NCI-H1436 (cell line): ENCODE measurements at regions not wholly inside any gene's neighbourhood (a gene's known extent, or its start where the extent isn't known, plus 50 kb on each side); places are given as distances from the start of the nearest gene placed in this dataset.
"Not testable (repeated sequence)": the region's sequence is repeated elsewhere in the genome, so short reads cannot be mapped to it uniquely, and the experiment has no call there.

Source experiments
- DNase-seq: peaks from one replicate; lab custom pipeline; 2025; lab: John Stamatoyannopoulos, UW

DNA sequence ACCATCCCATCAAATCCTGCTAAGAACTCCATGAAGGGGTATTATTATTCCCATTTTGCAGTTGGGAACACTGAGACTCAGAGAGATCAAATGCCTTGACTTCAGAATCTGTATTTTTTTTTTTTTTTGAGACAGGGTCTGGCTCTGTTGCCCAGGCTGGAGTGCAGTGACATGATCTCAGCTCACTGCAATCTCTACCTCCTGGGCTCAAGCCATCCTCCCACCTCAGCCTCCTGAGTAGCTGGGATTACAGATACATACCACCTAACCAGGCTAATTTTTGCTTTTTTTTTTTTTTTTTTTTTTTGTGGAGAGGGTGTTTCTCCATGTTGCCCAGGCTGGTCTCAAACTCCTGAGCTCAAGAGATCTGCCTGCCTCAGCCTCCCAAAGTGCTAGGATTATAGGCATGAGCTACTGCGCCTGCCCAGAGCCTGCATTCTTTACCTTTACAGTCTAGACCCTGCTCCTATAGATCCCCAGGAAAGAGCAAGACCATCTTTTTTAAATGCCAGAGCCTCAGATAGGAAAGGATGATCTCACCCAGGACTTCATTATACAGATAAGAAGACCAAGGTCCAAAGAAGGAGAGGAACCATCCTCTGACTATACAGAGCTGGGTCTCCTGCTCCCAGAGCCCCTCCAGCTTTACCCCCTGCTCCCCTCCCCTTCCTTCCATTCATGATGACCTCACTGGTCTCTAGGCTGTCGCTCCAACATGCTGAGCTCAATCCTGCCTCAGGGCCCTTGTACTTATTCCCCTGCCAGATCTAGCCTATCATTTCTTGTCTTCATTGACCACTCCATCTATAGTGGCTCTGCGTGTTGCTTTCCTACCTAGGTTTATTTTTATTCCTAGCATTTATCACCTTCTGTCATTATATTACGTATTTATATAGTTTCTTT lies 138.6 kb downstream of the CEBPB start:
- no peak for DNase-seq

DNA sequence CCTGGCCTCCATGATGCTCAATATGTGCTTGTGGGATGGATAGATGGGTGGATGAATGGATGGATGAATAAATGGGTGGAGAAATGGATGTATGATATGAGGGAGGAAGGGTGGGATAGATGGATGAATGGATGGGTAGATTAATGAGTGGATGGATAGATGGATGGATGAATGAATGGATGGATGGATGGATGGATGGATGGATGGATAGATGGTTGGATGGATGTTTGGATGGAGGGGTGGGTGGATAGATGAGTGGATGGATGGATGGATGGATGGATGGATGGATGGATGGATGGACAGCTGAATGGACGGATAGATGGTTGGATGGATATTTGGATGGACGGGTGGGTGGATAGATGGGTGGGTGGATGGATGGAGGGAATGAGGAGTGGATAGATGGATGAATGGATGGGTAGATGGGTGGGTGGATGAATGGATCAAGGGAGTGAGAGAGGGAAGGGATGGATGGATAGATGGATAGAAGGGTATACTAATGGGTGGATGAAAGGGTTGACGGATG lies 139.4 kb downstream of the CEBPB start:
- no peak for DNase-seq

DNA sequence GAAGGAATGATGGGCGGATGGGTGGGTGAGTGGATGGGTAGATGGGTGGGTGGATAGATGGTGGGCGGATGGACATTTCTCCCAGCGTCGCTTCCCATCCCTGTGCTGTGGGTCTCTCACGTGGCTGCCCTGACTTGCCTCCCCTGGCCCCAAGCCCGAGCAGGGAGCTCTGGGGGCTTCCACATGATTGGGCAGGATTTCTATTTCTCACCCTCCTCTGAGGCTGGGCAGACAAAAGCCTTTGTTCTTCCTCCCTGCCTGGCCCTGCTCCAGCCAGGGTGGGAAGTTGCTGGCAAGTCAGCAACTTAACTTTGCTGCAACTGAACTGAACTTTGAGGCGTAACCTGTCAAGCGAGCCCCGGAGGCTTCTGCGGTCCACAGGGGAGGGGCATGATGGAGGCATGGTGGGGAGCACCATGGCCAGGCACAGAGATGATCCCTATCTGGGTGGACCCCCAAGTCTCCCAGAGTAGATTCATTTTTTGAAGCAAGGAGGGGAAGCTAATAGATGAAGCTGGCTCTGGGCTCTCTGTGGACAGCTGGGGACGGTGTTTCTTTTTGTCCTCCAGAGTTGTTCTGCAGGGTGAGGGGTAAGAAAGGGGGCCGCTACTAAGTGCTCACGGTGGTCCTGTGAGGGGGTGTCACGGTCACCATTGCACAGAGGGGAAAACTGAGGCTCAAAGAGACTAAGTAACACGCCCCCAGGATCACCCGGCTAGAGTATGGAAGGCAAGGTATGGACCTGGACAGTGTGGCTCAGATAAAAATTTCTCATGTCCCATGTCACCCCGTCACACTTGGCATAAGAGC lies 140.1 kb downstream of the CEBPB start:
- no peak for DNase-seq

DNA sequence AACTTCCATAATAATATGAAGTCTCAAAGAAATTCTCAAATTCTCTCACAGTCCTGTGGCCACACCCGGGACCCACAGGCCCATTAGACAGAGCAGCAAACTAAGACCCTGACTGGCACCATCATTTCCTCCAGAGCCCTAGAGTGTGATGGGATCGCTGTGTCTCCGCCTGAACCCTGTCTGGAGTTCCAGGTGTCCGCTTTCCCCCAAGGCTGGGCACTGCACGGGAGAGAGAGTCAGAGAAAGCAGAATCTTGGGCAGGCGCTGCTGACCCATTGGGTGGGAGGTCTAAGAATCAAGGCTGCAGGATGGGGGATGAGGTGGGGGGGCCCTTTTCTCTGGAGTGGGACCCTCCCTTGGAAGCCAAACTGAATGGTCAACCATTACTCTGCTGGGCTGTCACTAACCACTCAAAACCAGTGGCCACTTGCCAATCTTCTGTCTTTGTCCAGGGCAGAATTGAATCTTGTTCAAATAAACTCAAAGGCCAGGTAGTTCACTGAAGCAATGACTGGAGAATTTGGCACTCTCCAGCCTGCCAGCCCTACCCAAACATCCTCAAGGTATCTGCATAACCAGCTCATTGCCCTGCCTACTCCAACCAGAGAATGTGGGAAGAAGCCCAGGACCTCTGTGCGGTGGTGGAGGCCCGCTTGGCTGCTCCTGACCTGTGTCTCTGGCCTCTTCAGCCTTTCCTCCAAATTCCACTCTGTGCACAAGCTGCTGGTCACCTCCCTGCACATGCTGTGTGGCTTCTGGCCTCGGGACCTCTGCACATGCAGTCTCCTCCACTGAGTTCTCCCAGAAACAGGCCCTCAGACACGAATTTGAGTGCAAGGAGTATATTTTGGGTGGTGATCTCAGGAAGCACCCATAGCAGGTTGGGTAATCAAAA lies 141.1 kb downstream of the CEBPB start:
- no peak for DNase-seq

DNA sequence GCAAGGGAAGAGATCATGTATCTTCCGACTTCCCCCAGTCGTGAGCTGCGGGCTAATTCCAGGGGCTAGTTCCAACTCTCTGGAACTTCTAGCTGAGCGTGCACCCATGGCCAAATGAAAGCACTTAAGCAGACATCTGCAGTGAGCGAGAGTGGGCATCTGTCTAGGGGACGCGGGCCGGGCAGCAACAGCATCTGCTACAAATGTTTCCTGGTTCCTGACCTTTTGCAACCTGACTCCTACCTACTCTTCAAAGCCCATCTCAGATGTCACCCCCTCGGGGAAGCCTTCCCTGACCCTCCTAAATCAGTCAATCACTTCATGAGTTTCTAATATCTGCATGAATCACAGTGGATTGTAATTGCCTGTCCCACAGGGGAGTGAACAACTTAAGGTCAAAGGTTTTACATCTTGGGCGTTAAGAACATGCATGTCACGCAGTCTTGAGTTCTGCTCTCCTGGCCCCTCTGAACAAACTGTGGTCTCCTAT lies 141.9 kb downstream of the CEBPB start:
- no peak for DNase-seq

DNA sequence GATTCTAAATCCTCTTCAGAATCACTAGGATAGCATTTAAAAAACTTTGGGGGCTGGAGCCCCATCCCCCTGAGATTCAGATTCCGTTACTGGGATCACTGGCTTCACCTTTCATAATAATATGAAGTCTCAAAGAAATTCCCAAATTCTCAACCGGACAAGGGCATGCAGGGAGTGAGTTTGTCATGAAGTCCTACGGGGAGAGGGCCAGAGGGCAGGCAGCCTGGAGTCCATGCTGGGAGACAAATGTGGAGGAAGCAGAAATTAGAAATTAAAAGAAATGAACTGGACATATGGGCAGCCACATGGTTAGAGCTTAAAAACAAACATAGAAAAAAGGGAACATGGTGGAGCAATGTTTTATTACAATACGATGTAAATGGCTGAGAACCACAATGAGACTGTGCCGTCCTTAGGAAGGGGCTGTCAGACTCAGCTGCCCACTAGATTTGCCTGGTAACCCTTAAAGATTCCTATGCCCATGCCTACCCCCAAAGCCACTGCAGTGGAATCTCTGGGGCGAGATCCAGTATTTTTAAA lies 142.6 kb downstream of the CEBPB start:
- DNase-seq = no peak

DNA sequence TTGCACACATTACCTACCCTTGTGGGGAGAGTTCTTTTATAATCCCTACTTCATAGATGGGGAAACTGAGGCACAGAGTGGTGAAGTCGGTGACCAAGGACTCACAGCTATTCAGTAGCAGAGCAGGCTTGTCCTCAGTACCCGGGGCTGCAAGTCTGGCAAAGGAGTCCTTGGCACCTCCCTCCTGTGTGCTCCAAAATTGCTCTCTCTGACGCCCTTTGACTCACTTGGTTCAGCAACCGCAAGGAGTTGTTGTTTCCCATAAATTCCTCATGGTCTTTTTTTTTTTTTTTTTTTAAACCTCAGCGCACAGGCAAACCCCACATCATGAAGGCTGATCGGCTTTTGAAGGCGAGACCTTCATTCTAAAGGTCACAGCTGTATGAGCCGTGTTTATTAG lies 143.2 kb downstream of the CEBPB start:
- DNase-seq = no peak

DNA sequence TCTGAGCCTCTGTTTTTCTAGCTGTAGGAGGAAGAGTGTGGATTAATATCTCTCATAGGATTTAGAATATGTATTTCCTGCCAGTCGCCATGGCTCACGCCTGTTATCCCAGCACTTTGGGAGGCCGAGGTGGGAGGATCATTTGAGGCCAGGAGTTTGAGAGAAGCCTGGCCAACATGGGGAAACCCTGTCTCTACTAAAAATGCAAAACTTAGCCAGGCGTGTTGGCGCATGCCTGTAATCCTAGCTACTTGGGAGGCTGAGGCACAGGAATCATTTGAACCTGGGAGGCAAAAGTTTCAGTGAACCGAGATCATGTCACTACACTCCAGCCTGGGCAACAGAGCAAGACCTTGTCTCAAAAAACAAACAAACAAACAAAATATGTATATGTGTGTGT lies 143.9 kb downstream of the CEBPB start:
- not testable (repeated sequence) for DNase-seq

DNA sequence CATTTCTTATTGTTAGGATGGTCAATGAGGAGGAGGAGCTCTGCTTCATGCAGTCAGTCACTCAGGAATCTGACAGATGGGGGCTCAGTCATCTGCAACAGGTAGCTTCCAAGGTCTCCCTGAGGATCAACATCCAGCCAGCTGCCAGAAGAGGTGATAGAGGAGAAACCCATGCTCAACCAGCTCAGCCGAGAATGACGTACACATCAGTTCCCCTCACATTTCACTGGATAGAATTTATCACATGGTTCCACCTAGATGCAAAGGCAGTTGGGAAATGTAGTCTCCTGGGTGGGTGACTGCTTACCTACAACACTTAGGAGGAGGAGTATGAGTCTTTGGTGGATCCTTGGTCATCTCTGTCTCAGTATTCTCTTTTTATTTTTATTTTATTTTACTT lies 144.5 kb downstream of the CEBPB start:
- DNase-seq = peak; percentile 28

DNA sequence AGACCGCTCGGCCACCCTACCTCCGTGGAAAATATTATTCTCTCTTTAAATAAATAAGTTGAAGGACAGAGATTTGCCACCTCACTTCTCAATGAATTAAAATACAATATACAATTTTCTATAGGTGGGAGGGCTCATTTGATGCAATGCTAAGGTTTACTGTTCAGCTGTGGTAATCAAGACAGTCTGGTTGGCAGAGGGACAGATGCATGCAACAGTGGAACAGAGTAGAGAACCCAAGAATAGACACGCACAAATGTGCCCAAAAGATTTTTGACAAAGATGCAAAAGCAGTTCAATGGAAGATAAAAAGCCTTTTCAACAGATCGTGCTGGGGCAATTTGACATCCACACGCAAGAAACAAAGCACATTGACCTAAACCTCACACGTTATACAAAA lies 145.2 kb downstream of the CEBPB start:
- no peak for DNase-seq

DNA sequence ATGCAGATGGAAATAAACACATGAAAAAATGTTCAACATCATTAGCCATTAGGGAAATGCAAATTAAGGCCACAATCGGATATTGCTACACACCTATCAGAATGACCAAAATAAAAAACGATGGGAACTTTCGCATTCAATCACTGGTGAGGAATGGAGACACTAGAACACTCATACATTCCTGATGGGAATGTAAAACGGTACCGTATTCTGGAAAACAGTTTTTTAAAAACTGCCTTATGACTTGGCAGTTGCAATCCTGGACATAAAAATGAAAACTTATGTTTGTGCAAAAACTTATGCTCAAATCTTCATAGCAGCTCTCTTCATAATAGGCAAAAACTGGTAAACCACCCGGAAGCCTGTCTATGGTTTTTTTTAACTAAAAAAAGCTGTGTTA lies 146.0 kb downstream of the CEBPB start:
- DNase-seq = no peak

DNA sequence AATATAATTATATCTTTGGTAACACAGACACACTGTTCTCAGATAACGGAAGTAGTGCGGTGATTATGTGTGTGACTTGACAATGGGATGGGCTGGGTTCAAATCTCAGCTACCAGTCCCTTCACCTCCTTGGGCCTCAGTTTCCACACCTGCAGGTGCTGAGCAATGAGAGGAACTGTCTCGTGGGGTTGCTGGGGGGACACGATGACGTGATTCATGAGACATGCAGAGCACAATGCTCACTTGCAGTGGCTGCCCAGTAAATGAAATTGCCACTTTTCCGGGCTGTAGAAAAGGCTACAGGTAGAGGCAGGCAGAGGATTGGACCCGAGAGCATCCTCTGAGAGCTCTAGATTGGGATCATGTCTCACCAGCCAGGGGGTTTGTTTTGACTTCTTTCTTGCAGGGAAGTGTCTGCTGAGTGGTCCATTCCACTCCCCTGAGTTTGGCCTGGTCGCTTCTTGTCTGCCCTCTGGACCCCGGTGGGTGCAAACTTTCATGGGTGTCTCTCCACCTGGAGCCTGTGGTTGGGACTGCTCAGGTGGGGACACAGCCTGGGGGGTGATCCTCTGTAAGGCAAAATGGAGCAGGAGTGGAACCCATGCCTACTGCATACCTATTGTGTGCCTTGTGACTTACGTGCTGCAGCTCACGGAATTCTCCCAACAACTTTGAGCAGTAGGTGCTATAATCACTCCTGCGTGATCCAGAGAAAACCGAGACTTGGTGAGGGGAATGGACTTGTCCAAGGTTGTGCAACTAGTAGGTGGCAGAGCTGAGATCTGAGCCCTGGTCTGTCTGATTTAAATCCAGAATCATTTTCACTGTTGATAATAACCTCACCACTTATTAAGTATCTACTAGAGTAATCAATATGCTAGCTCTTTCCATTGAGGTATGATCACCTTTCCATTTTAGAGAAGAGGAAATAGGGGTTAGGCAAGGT lies 147.2 kb downstream of the CEBPB start:
- no peak for DNase-seq

DNA sequence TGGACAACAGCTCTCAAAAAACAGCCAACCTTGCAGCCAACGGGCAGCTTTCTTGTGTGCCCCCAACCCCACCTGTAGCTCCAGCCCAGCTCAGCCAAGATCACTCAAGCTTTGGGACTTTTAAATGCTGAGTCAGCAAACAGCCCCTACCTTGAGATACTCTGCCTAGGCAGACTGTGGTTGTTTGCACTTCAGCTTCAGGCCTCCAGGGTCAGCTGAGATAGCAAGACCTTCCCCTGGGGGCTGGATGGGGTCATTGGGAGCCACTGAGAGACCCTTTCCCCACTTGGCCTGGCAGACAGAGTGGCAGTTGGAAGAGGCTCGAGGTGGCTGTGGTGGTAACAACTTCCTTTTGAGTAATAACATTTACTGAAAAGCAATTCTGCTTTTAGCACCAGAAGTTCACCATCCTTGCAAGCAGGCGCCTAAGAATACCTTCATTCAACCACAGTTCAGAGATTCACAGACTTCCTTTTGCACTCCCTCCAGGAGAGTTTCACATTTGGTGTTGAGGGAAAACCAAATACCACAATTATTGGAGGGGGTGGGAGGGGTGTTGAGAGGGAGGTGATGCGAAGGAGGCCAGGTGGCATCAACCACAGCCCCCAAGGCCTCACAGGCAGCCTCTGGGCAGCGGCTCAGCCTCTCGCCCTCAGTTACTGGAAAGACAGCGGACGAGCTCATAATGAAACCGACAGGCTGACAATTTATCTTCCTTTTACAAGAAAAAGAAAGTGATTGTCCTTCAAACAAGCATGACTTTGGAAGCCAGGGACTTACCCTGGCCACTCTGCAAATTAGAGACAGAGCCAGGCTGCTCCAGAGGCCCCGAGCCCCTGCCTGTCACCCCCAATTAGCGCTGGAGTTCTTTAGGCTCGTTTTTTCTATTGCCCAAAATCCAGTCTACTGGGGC lies 148.1 kb downstream of the CEBPB start:
- no peak for DNase-seq

DNA sequence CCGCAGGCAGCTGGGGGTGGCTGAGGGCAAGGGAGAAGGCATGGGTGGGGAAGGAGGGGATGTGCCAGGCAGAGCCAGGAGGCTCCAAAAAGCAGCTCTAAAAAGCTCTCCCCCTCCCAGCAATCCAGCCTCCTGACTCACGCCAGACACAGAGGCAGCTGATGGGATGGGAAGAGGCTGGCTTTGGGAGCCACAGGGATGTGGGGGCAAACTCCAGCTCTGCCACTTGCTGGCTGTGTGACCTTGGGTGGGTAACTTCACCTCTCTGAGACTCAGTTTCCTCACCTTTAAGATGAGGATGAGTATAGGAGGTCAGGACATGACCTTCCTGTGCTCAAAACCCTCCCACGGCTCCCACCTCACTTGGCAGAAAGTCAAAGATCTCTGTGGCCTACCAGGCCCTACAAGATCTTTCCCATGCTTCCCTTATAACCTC lies 148.9 kb downstream of the CEBPB start:
- no peak for DNase-seq

DNA sequence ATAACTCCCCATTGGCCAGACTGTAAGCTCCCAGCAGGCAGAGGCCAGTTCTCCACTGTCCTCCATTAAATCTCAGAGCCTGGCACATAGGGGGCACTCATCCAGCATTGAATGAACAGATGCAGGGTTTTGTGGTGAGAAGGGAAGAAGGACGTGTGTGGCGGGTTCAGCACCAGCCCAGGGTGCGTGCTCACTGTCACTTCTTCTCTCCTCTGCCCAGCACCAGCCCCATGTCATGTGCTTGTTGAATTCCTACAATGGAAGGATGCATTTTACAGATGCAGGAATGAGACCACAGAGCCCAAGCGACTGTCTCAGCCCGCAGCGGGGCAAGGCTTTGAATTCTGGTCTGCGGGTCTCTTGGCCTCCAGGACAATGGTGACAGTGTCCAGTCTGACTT lies 149.9 kb downstream of the CEBPB start:
- DNase-seq = no peak

DNA sequence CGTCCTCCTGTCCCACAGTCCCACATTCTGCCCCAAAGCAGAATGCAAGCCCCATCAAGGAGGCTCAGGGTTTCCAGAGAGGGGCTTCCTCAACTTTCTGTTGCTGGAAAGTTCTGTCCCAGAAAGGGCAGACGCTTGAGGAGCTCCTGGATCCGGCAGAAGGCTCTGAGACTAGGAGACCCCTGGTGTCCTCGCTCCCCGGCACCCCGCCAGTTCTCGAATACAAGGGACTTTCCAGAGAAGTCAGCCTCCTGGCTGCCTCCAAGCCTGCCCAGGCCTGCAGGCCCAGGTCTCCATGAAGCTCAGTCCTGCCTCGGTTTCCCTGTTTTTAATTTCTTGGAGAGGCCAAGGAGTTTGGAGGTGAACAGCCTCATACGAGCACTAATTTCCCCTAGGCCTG lies 150.4 kb downstream of the CEBPB start:
- DNase-seq = no peak

DNA sequence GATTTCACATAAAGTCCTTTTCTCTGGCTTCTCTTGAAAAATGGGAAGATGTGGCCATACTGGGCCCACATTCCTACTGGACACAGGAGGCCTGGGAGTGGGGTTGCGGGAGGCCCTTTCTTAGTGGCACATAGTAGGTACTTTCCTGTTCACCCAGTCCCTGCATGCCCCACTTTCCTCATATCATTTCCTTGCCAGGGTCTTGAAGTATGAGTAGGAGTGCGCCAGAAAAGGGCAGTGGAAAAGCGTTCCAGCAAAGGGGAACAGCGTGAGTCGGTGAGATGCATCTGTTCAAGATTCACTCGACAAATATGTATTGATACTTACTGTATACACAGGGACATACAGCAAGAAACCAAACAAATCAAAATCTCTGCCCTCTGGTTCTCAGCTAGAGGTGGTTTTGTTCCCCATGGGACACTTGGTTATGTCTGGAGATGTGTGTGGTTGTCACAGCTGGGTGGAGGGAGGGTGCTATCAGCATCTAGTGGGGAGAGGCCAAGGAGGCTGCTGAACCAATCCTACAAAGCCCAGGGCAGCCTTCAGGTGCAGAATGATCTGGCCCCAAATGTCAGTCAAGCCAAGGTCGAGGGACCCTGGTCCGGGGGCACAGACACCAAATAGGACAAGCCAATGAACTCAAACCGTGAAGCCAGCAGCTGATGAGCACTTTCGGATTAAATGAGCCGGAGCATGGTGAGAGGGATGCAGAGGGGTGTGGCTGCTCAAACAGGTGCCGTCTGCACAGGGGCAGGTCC lies 151.4 kb downstream of the CEBPB start:
- peak; percentile 10 for DNase-seq

DNA sequence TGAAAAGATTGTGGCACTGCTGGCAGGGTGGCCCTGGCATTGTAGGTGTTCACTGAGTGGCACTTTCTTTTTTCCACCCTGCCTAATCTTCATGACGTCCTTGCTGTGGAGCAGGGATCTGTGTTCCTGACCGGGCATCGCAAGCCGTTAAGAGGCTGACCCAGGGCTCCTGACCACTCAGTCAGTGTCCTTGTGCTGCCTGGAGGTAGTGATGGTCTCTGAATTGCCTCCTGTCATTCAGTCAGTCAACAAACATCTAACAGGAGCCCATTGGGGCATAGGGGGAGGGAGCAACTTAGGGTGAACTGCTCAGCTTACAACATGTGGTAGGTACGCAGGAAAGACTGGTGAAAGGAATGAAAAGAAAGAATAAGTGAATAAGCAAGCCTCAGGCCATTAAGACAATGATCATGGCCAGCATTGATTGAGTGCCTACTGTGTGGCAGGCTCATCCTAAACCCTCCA lies 152.0 kb downstream of the CEBPB start:
- DNase-seq = no peak
